K562 (cell line): ENCODE measurements at regions not wholly inside any gene's neighbourhood (a gene's known extent, or its start where the extent isn't known, plus 50 kb on each side); places are given as distances from the start of the nearest gene placed in this dataset.

Experiments
- ATAC-seq: fragments of 200-7000 bp; cut with Tn5 transposase; 3 replicates; pipeline ENCODE4 v1.9.1; 2020; ENCODE audit warnings: moderate library complexity
- BruUV-seq: library from RNA; stranded (reverse); fragments of 400-500 nt; replicated peaks from 2 replicates; lab custom pipeline; 2021; lab: Mats Ljungman, UMichigan
- CTCF ChIA-PET: fragments of 300-600 bp; formaldehyde crosslinking; extraction: SDS; loops from one replicate; lab custom pipeline; 2021; ENCODE audit warnings: low intra/inter-chr PET ratio; lab: Yijun Ruan, JAX
- POLR2A ChIA-PET: fragments of 300-600, 350-650 bp; sonication (Branson Sonifier 250); formaldehyde crosslinking; extraction: SDS; loops from one replicate; lab custom pipeline; 2021; ENCODE audit warnings: antibody characterized with exemption, inconsistent platforms; lab: Yijun Ruan, JAX
- DNase-seq, 4 experiments: peaks; one replicate each; pipeline versions ENCODE4 v3.0.0 to v3.0.0-alpha.2; 2011 to 2018; ENCODE audit warnings: low spot score in 3 of 4, mixed read lengths in 3 of 4; ENCODE audit errors: extremely low read depth in 1 of 4
- FAIRE-seq: peaks from 2 replicates; lab custom pipeline; 2011; peaks lifted over from hg19 to GRCh38; lab: Jason Lieb, UNC
- H2AFZ ChIP-seq: 2 replicates; pipeline ENCODE4 v1.6.0; 2011; ENCODE audit warnings: low read depth, low read length, control low read depth, inconsistent platforms
- H3K27ac ChIP-seq: fragments of 200-600 bp; 3 replicates; pipeline ENCODE4 v1.8.0; 2011; ENCODE audit warnings: low read depth, mild to moderate bottlenecking, control low read depth, inconsistent platforms, low read length, moderate library complexity, mixed read lengths; ENCODE audit errors: extremely low read depth
- H3K27me3 ChIP-seq, 2 experiments: fragments of 300-600 bp in 1 of 2; 2 replicates in 1 of 2; 3 replicates in 1 of 2; pipeline versions ENCODE4 v1.6.0 to v1.8.0; 2011; ENCODE audit warnings: inconsistent platforms in 2 of 2, low read length in 2 of 2, mild to moderate bottlenecking in 1 of 2, mixed read lengths in 1 of 2, moderate library complexity in 1 of 2; ENCODE audit not compliant: control insufficient read depth in 2 of 2, insufficient read depth in 2 of 2
- H3K36me3 ChIP-seq: fragments of 300-600 bp; 3 replicates; pipeline ENCODE4 v1.8.0; 2011; ENCODE audit warnings: mild to moderate bottlenecking, low read length, inconsistent platforms; ENCODE audit not compliant: control insufficient read depth, insufficient read depth
- H3K4me1 ChIP-seq, 2 experiments: fragments of 200-600 bp in 1 of 2; replicated peaks in 1 of 2; 2 replicates in 1 of 2; 3 replicates in 1 of 2; pipeline versions ENCODE4 v1.5.1 to v1.8.0; 2011; ENCODE audit warnings: inconsistent platforms in 2 of 2, low read length in 2 of 2, mild to moderate bottlenecking in 1 of 2, mixed read lengths in 1 of 2, moderate library complexity in 1 of 2; ENCODE audit not compliant: control insufficient read depth in 2 of 2, insufficient read depth in 2 of 2
- H3K4me2 ChIP-seq: 2 replicates; pipeline ENCODE4 v1.6.1; 2011; ENCODE audit warnings: low read length, control low read depth, inconsistent platforms, mixed read lengths; ENCODE audit not compliant: insufficient read depth
- H3K4me3 ChIP-seq: fragments of 200-600 bp; sonication (generic), shearing (Covaris generic); 2 replicates; pipeline ENCODE4 v1.5.1; 2016; ENCODE audit warnings: control low read depth, inconsistent platforms
- H3K79me2 ChIP-seq: fragments of 200-600 bp; 3 replicates; pipeline ENCODE4 v1.8.0; 2011; ENCODE audit warnings: low read length, inconsistent platforms; ENCODE audit not compliant: control insufficient read depth, insufficient read depth
- H3K9ac ChIP-seq, 2 experiments: 2 replicates each; pipeline versions ENCODE4 v1.6.0 to v1.6.1; 2011; ENCODE audit warnings: low read depth in 2 of 2, low read length in 2 of 2, control low read depth in 1 of 2, inconsistent platforms in 1 of 2, mild to moderate bottlenecking in 1 of 2, mixed read lengths in 1 of 2; ENCODE audit not compliant: insufficient read depth in 1 of 2
- H3K9me1 ChIP-seq: one replicate; pipeline ENCODE4 v1.6.0; 2011; ENCODE audit warnings: inconsistent platforms, mild to moderate bottlenecking, low read length, moderate library complexity; ENCODE audit not compliant: control insufficient read depth, insufficient read depth
- H3K9me3 ChIP-seq: replicated peaks from 2 replicates; pipeline ENCODE4 v1.5.1; 2011; ENCODE audit warnings: low read depth, low read length, inconsistent platforms; ENCODE audit not compliant: control insufficient read depth, insufficient read depth
- H4K20me1 ChIP-seq: replicated peaks from 2 replicates; pipeline ENCODE4 v1.6.1; 2011; ENCODE audit warnings: low read length, inconsistent platforms, mixed read lengths; ENCODE audit not compliant: control insufficient read depth, insufficient read depth
- CBFA2T2 ChIP-seq: fragments of 450-650 bp; conservative IDR thresholded peaks from 2 replicates; pipeline ENCODE4 v1.6.1; 2017; ENCODE audit warnings: mild to moderate bottlenecking
- CEBPG ChIP-seq, 3 experiments: fragments of 200-800 bp in 1 of 3; sonication (Bioruptor generic) in 1 of 3; sonication (generic) in 1 of 3; formaldehyde crosslinking in 1 of 3; IDR thresholded peaks in 2 of 3; conservative IDR thresholded peaks in 1 of 3; 2 replicates each; pipeline versions ENCODE4 v1.6.1 to v1.8.0; 2016 to 2022; ENCODE audit warnings: missing compliant biosample characterization in 2 of 3, missing genetic modification characterization in 2 of 3, mild to moderate bottlenecking in 1 of 3, missing genetic modification reagents in 1 of 3
- FOXP1 ChIP-seq: sonication (generic); formaldehyde crosslinking; IDR thresholded peaks from 2 replicates; pipeline ENCODE4 v1.8.0; 2022; ENCODE audit warnings: mild to moderate bottlenecking, missing genetic modification reagents
- JUND ChIP-seq, 2 experiments: IDR thresholded peaks; 2 replicates in 1 of 2; 3 replicates in 1 of 2; pipeline ENCODE4 v1.6.1; 2011; ENCODE audit warnings: borderline replicate concordance in 2 of 2, low read depth in 2 of 2, low read length in 2 of 2, improper control_type of control experiment in 1 of 2, missing biosample characterization in 1 of 2, missing genetic modification characterization in 1 of 2, missing genetic modification reagents in 1 of 2
- KDM1A ChIP-seq, 2 experiments: fragments of 450-650 bp; IDR thresholded peaks; 2 replicates each; pipeline ENCODE4 v1.6.1; 2016; ENCODE audit warnings: mild to moderate bottlenecking in 2 of 2
- NONO ChIP-seq, 2 experiments: fragments of 200-400 bp in 1 of 2; fragments of 450-650 bp in 1 of 2; formaldehyde crosslinking in 1 of 2; IDR thresholded peaks; 2 replicates each; pipeline ENCODE4 v1.6.1; 2017; ENCODE audit warnings: low read depth in 2 of 2, mild to moderate bottlenecking in 2 of 2, moderate library complexity in 2 of 2, low read length in 1 of 2
- RCOR1 ChIP-seq, 2 experiments: IDR thresholded peaks; 2 replicates each; pipeline ENCODE4 v1.6.1; 2012; ENCODE audit warnings: low read depth in 2 of 2, low read length in 2 of 2, borderline replicate concordance in 1 of 2, improper control_type of control experiment in 1 of 2
- U2AF1 ChIP-seq: fragments of 200-400 bp; formaldehyde crosslinking; optimal IDR thresholded peaks from 2 replicates; pipeline ENCODE3; 2017; ENCODE audit warnings: mild to moderate bottlenecking, low read depth, low read length, moderate library complexity
- ZNF124 ChIP-seq: sonication (generic); formaldehyde crosslinking; IDR thresholded peaks from 2 replicates; pipeline ENCODE4 v1.8.1; 2022; ENCODE audit warnings: missing genetic modification reagents
- WGBS: fragments of 100-300 bp; shearing (Covaris generic); methylation state at CpG from one replicate; pipeline ENCODE4 v1.1.6; 2016; ENCODE audit warnings: low coverage, mixed read lengths; ENCODE audit not compliant: insufficient coverage; ENCODE audit errors: missing lambda C conversion rate; 5-methylcytosine and 5-hydroxymethylcytosine counted together
- in situ Hi-C: fragments of 300-500 bp; cut with MboI; formaldehyde crosslinking; loops from 4 replicates; pipeline ENCODE4 v1.15.0; 2018; ENCODE audit warnings: inconsistent platforms, mixed read lengths
- intact Hi-C: fragments of 100-400 bp; cut with micrococcal nuclease; formaldehyde crosslinking; loops from 2 replicates; pipeline ENCODE4 v1.14.2; 2022

- CTCF ChIA-PET, result no interaction called here
- Histone ChIP-seq H3K9ac (no peak overlapping the region), H3K79me2 (no peaks in the 10 kb centered on the region), H3K9me1 (no peaks in the 10 kb centered on the region), H3K4me1 (no peaks in the 10 kb centered on the region), H4K20me1 (no peaks in the 10 kb centered on the region), H3K27ac (no peak overlapping the region), H3K9me3 (no peaks in the 10 kb centered on the region), H2AFZ (no peak overlapping the region), H3K4me2 (no peak overlapping the region), H3K27me3 (no peaks in the 10 kb centered on the region), H3K4me3 (no peak overlapping the region), H3K36me3 (no peaks in the 10 kb centered on the region)
- DNase-seq, result no peak
- intact Hi-C loops (no loop called here), in situ Hi-C loops (no loop called here)
- no peak for ATAC-seq
- WGBS, result 4% methylated on average over 3 of the region's 3 CpGs
- TF ChIP-seq U2AF1 (no peak), JUND (IDR thresholded peaks at IDR 0.05; ENCODE audit: borderline replicate concordance, low read depth, low read length) (no peak), JUND (tag; IDR thresholded peaks at IDR 0.05; ENCODE audit: borderline replicate concordance, low read depth, low read length) (no peak), ZNF124 (no peak), CBFA2T2 (no peak)
- no TSS peak for BruUV-seq
- POLR2A ChIA-PET, result no interaction called here
- FAIRE-seq, result no peak
These were observed 293.3 kb downstream of the METTL15 start for GRCh38 chr11:28401446-28401845.

GRCh38 chr11:28400331-28401100 is 292.3 kb downstream of the METTL15 start:
- no TSS peak for BruUV-seq
- ChIA-PET POLR2A (no interaction called here), CTCF (no interaction called here)
- Histone ChIP-seq H3K4me3 (no peak overlapping the region), H3K36me3 (no peaks in the 10 kb centered on the region), H3K9ac (no peak overlapping the region), H3K79me2 (no peaks in the 10 kb centered on the region), H3K9me3 (no peaks in the 10 kb centered on the region), H3K9me1 (no peaks in the 10 kb centered on the region), H3K27me3 (no peaks in the 10 kb centered on the region), H2AFZ (no peak overlapping the region), H3K4me1 (no peaks in the 10 kb centered on the region), H3K27ac (no peak overlapping the region), H4K20me1 (no peaks in the 10 kb centered on the region), H3K4me2 (no peak overlapping the region)
- intact Hi-C loops, result no loop called here
- ATAC-seq (no peak), FAIRE-seq (no peak), DNase-seq (no peak)
- TF ChIP-seq KDM1A (IDR thresholded peaks at IDR 0.05), result no peak
- no peak for TF ChIP-seq CEBPG (CRISPR knock-in tag; IDR thresholded peaks at IDR 0.05)
- TF ChIP-seq CEBPG (tag; conservative IDR thresholded peaks at IDR 0.05 in 1 of 2, IDR thresholded peaks at IDR 0.05 in 1 of 2), result no peak
- no peak for TF ChIP-seq FOXP1 (CRISPR knock-in tag)
- TF ChIP-seq RCOR1 (IDR thresholded peaks at IDR 0.05; ENCODE audit: borderline replicate concordance in 1 of 2, low read depth in 2 of 2, low read length in 2 of 2), result no peak
- no peak for TF ChIP-seq NONO (IDR thresholded peaks at IDR 0.05; ENCODE audit: low read depth in 2 of 2, low read length in 1 of 2)
- 2% methylated on average over 4 of the region's 4 CpGs for WGBS
- in situ Hi-C loops, result no loop called here
